A673 (cell line): ENCODE measurements at regions not wholly inside any gene's neighbourhood (a gene's known extent, or its start where the extent isn't known, plus 50 kb on each side); places are given as distances from the start of the nearest gene placed in this dataset.

Source experiments
- BruUV-seq: library from RNA; stranded (reverse); fragments of 400-500 nt; replicated peaks from 2 replicates; lab custom pipeline; 2021; lab: Mats Ljungman, UMichigan
- CTCF ChIA-PET: fragments of 300-600 bp; sonication (Branson Sonifier 250); formaldehyde crosslinking; loops from one replicate; lab custom pipeline; 2022; ENCODE audit warnings: antibody characterized with exemption; lab: Charles Lee
- POLR2A ChIA-PET: fragments of 300-600 bp; sonication (Branson Sonifier 250); formaldehyde crosslinking; loops from one replicate; lab custom pipeline; 2022; ENCODE audit warnings: antibody characterized with exemption; ENCODE audit not compliant: low non-redundant PET; lab: Charles Lee
- DNase-seq: peaks from one replicate; pipeline ENCODE4 v3.0.0-alpha.2; 2015; ENCODE audit warnings: low spot score
- H3K27ac ChIP-seq: fragments of 200-600 bp; sonication (generic); 2 replicates; pipeline ENCODE4 v1.5.1; 2016; ENCODE audit warnings: mixed run types, low read depth, mild to moderate bottlenecking, mixed read lengths, antibody characterized with exemption, low read length; ENCODE audit not compliant: poor library complexity, severe bottlenecking
- H3K27me3 ChIP-seq: fragments of 200-600 bp; sonication (generic); replicated peaks from 2 replicates; pipeline ENCODE4 v1.6.1; 2017; ENCODE audit warnings: mixed run types, low read depth, mild to moderate bottlenecking, mixed read lengths, antibody characterized with exemption, low read length; ENCODE audit not compliant: insufficient read depth, poor library complexity
- H3K36me3 ChIP-seq: fragments of 200-600 bp; sonication (generic); 2 replicates; pipeline ENCODE4 v1.6.1; 2016; ENCODE audit warnings: mixed run types, mild to moderate bottlenecking, mixed read lengths, antibody characterized with exemption, low read length; ENCODE audit not compliant: insufficient read depth, poor library complexity, severe bottlenecking
- H3K4me1 ChIP-seq: fragments of 200-600 bp; sonication (generic); 2 replicates; pipeline ENCODE4 v1.6.1; 2017; ENCODE audit warnings: mixed run types, mild to moderate bottlenecking, mixed read lengths, antibody characterized with exemption, low read length; ENCODE audit not compliant: insufficient read depth, poor library complexity, severe bottlenecking
- H3K4me3 ChIP-seq: fragments of 200-600 bp; sonication (generic); 2 replicates; pipeline ENCODE4 v1.5.1; 2016; ENCODE audit warnings: low read depth, mixed run types, mild to moderate bottlenecking, mixed read lengths, low read length; ENCODE audit not compliant: poor library complexity, severe bottlenecking
- H3K9me3 ChIP-seq: fragments of 200-600 bp; sonication (generic); 2 replicates; pipeline ENCODE4 v1.6.1; 2016; ENCODE audit warnings: mixed run types, low read depth, mild to moderate bottlenecking, mixed read lengths, antibody characterized with exemption, low read length; ENCODE audit not compliant: poor library complexity, severe bottlenecking
- CTCF ChIP-seq: fragments of 300-800, 200-600 bp; sonication (generic); conservative IDR thresholded peaks from 2 replicates; pipeline ENCODE4 v1.5.1; 2017; ENCODE audit warnings: low read depth, mild to moderate bottlenecking, antibody characterized with exemption, low read length, moderate library complexity, mixed read lengths
- EZH2 ChIP-seq: fragments of 200-600 bp; sonication (generic); IDR thresholded peaks from 2 replicates; pipeline ENCODE4 v1.6.1; 2017; ENCODE audit warnings: borderline replicate concordance, low read depth, mild to moderate bottlenecking, mixed read lengths, antibody characterized with exemption, low read length; ENCODE audit not compliant: poor library complexity, severe bottlenecking
- intact Hi-C: fragments of 100-400 bp; cut with micrococcal nuclease; formaldehyde crosslinking; loops from one replicate; pipeline ENCODE4 v1.10.0; 2022; ENCODE audit not compliant: unreplicated experiment

GRCh38 chr7:42460148-42460547 is 223.1 kb upstream of the GLI3 start:
- DNase-seq = no peak
- Histone ChIP-seq H3K4me1 (no peaks in the 10 kb centered on the region), H3K4me3 (no peak overlapping the region), H3K27me3 (no peaks in the 10 kb centered on the region), H3K9me3 (no peaks in the 10 kb centered on the region), H3K36me3 (no peaks in the 10 kb centered on the region), H3K27ac (no peak overlapping the region)
- ChIA-PET POLR2A (no interaction called here), CTCF (no interaction called here)
- intact Hi-C loops = no loop called here
- TF ChIP-seq EZH2 = no peak
- TF ChIP-seq CTCF = no peak
- BruUV-seq = no TSS peak

- TF ChIP-seq EZH2 = no peak
- no peak for TF ChIP-seq CTCF
- DNase-seq = no peak
- no peaks in the 10 kb centered on the region for H3K27me3 ChIP-seq
- H3K27ac ChIP-seq = no peak overlapping the region
- POLR2A ChIA-PET = no interaction called here
- CTCF ChIA-PET = no interaction called here
- intact Hi-C loops = no loop called here
- H3K9me3 ChIP-seq = no peaks in the 10 kb centered on the region
- peaks cover 1% of the 10 kb centered on the region for H3K4me1 ChIP-seq
- no TSS peak for BruUV-seq
- no peaks in the 10 kb centered on the region for H3K36me3 ChIP-seq
- H3K4me3 ChIP-seq = no peak overlapping the region
Measured at GRCh38 chr7:42457663-42458062, 220.7 kb upstream of the GLI3 start.

- ChIA-PET POLR2A (no interaction called here), CTCF (no interaction called here)
- Histone ChIP-seq H3K9me3 (no peaks in the 10 kb centered on the region), H3K36me3 (no peaks in the 10 kb centered on the region), H3K27me3 (no peaks in the 10 kb centered on the region), H3K27ac (no peak overlapping the region), H3K4me3 (no peak overlapping the region), H3K4me1 (peaks cover 9% of the 10 kb centered on the region)
- intact Hi-C loops = no loop called here
- TF ChIP-seq CTCF (no peak), EZH2 (no peak)
- no TSS peak for BruUV-seq
- DNase-seq = peak; percentile 19
Measured at GRCh38 chr7:42456756-42457276, 219.8 kb upstream of the GLI3 start.
